Tibial nerve (tissue), 4 donors: ENCODE measurements at regions not wholly inside any gene's neighbourhood (a gene's known extent, or its start where the extent isn't known, plus 50 kb on each side); places are given as distances from the start of the nearest gene placed in this dataset.

Experiments used
- EP300 ChIP-seq, 2 donors: sonication (generic); formaldehyde crosslinking; IDR thresholded peaks; one replicate each; pipeline ENCODE4 v1.6.1; 2017; ENCODE audit warnings: antibody characterized with exemption in 2 of 2, mild to moderate bottlenecking in 1 of 2
- POLR2A ChIP-seq, 2 donors: fragments of 450-650 bp; IDR thresholded peaks; one replicate each; pipeline ENCODE4 v1.6.1; 2017; ENCODE audit warnings: antibody characterized with exemption in 2 of 2, mild to moderate bottlenecking in 2 of 2, moderate library complexity in 2 of 2
- TF ChIP-seq, protein P1 (sequence below), 5 experiments: fragments of 200-600 bp in 3 of 5; fragments of 450-650 bp in 2 of 5; sonication (generic) in 3 of 5; IDR thresholded peaks; one replicate each; pipeline ENCODE4 v1.5.1; 2016 to 2019; ENCODE audit warnings: antibody characterized with exemption in 5 of 5, mild to moderate bottlenecking in 3 of 5, moderate library complexity in 2 of 5

DNA sequence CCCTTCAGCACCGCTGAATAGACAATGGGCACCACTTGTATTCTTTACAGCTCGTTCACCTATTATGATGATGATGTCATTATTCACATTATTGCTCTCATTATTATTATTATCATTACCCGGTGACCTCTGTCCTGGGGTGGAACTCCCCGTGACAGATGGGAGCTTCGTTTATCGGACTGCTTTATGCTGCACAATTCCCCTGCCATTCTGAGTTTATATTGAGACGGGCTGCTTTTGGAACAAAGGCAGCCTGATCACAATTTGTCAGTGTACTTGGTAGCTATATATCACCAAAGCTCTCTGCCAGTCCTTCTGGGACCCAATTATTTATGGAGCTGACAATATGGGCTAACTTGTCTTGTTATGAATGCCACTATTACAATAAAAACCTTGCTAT lies 1145.6 kb upstream of the WWC1 start:
- TF ChIP-seq, protein P1, sequence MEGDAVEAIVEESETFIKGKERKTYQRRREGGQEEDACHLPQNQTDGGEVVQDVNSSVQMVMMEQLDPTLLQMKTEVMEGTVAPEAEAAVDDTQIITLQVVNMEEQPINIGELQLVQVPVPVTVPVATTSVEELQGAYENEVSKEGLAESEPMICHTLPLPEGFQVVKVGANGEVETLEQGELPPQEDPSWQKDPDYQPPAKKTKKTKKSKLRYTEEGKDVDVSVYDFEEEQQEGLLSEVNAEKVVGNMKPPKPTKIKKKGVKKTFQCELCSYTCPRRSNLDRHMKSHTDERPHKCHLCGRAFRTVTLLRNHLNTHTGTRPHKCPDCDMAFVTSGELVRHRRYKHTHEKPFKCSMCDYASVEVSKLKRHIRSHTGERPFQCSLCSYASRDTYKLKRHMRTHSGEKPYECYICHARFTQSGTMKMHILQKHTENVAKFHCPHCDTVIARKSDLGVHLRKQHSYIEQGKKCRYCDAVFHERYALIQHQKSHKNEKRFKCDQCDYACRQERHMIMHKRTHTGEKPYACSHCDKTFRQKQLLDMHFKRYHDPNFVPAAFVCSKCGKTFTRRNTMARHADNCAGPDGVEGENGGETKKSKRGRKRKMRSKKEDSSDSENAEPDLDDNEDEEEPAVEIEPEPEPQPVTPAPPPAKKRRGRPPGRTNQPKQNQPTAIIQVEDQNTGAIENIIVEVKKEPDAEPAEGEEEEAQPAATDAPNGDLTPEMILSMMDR (IDR thresholded peaks at IDR 0.05), result no peak
- TF ChIP-seq POLR2A (IDR thresholded peaks at IDR 0.05) (no peak), EP300 (IDR thresholded peaks at IDR 0.05) (no peak)
